ENCODE measurements at regions not wholly inside any gene's neighbourhood (a gene's known extent, or its start where the extent isn't known, plus 50 kb on each side); places are given as distances from the start of the nearest gene placed in this dataset.
"Not testable (repeated sequence)": the region's sequence is repeated elsewhere in the genome, so short reads cannot be mapped to it uniquely, and the experiment has no call there.

- DNase-seq: no peak
Observed at GRCh38 chr22:48937032-48937639, 890.5 kb downstream of the BRD1 start.

- DNase-seq: no peak
Observed at GRCh38 chr22:48936391-48936790, 891.3 kb downstream of the BRD1 start.

- no peak for DNase-seq
Observed at GRCh38 chr22:48934446-48934845, 893.2 kb downstream of the BRD1 start.

GRCh38 chr22:48931452-48931851, 896.2 kb downstream of the BRD1 start:
- DNase-seq: no peak

- DNase-seq: no peak
Observed at GRCh38 chr22:48929276-48929790, 898.3 kb downstream of the BRD1 start.

GRCh38 chr22:48927591-48927990, 900.1 kb downstream of the BRD1 start:
- DNase-seq: no peak

GRCh38 chr22:48926643-48927042, 901.0 kb downstream of the BRD1 start:
- DNase-seq: no peak

GRCh38 chr22:48926136-48926535, 901.5 kb downstream of the BRD1 start:
- DNase-seq: no peak

GRCh38 chr22:48925450-48925849, 902.2 kb downstream of the BRD1 start:
- no peak for DNase-seq

- DNase-seq: no peak
Observed at GRCh38 chr22:48923996-48924395, 903.7 kb downstream of the BRD1 start.

GRCh38 chr22:48923165-48923865, 904.4 kb downstream of the BRD1 start:
- DNase-seq: no peak

GRCh38 chr22:48921411-48921903, 906.2 kb downstream of the BRD1 start:
- no peak for DNase-seq

- DNase-seq: no peak
Observed at GRCh38 chr22:48920776-48921241, 906.9 kb downstream of the BRD1 start.

- DNase-seq: no peak
Observed at GRCh38 chr22:48919851-48920589, 907.7 kb downstream of the BRD1 start.

GRCh38 chr22:48919187-48919590, 908.5 kb downstream of the BRD1 start:
- DNase-seq: no peak

GRCh38 chr22:48918585-48919186, 909.0 kb downstream of the BRD1 start:
- DNase-seq: no peak

GRCh38 chr22:48912356-48913066, 915.2 kb downstream of the BRD1 start:
- DNase-seq: not testable (repeated sequence)

GRCh38 chr22:48911647-48912046, 916.0 kb downstream of the BRD1 start:
- not testable (repeated sequence) for DNase-seq

GRCh38 chr22:48911067-48911466, 916.6 kb downstream of the BRD1 start:
- DNase-seq: not testable (repeated sequence)

GRCh38 chr22:48908547-48908946, 919.1 kb downstream of the BRD1 start:
- DNase-seq: no peak

GRCh38 chr22:48907591-48907990, 920.1 kb downstream of the BRD1 start:
- DNase-seq: no peak

- no peak for DNase-seq
Observed at GRCh38 chr22:48906216-48906835, 921.3 kb downstream of the BRD1 start.

Measured in bone marrow (tissue), 2 donors.